Central memory CD8-positive, alpha-beta T cell (primary cell): ENCODE measurements at regions not wholly inside any gene's neighbourhood (a gene's known extent, or its start where the extent isn't known, plus 50 kb on each side); places are given as distances from the start of the nearest gene placed in this dataset.

Experiments
- ATAC-seq: fragments of 150-1000 bp; cut with Tn5 transposase; replicated peaks from 2 replicates; pipeline ENCODE4 v1.10.0; 2022; ENCODE audit warnings: mild to moderate bottlenecking, moderate FRiP score, moderate number of reproducible peaks; ENCODE audit not compliant: poor library complexity, severe bottlenecking; ENCODE audit errors: extremely low read depth
- DNase-seq, 2 donors: peaks; one replicate each; pipeline ENCODE4 v3.0.0; 2021; ENCODE audit warnings: low spot score in 2 of 2
- H3K27ac Mint-ChIP-seq: one replicate; pipeline ENCODE4 v1.8.0; 2022; ENCODE audit warnings: low read depth, mild to moderate bottlenecking, moderate library complexity, mixed read lengths
- H3K27me3 Mint-ChIP-seq: one replicate; pipeline ENCODE4 v1.8.0; 2022; ENCODE audit warnings: mixed read lengths
- H3K36me3 Mint-ChIP-seq: one replicate; pipeline ENCODE4 v1.8.0; 2022; ENCODE audit warnings: mild to moderate bottlenecking, moderate library complexity, mixed read lengths; ENCODE audit not compliant: insufficient read depth
- H3K4me1 Mint-ChIP-seq: one replicate; pipeline ENCODE4 v1.8.0; 2022; ENCODE audit warnings: mixed read lengths
- H3K4me3 Mint-ChIP-seq: one replicate; pipeline ENCODE4 v1.8.0; 2022; ENCODE audit warnings: mild to moderate bottlenecking, moderate library complexity, mixed read lengths
- H3K9me3 Mint-ChIP-seq: one replicate; pipeline ENCODE4 v1.8.0; 2022; ENCODE audit warnings: mixed read lengths

GRCh38 chr1:4170548-4171340, 270.7 kb upstream of the C1orf174 start:
- DNase-seq = no peak

GRCh38 chr1:4171480-4172450, 271.7 kb upstream of the C1orf174 start:
- Mint-ChIP-seq H3K4me3 (no peak overlapping the region), H3K9me3 (no peaks in the 10 kb centered on the region), H3K4me1 (no peaks in the 10 kb centered on the region), H3K36me3 (no peaks in the 10 kb centered on the region), H3K27me3 (peaks cover 76% of the 10 kb centered on the region), H3K27ac (no peak overlapping the region)
- ATAC-seq (no peak), DNase-seq (no peak)

More at GRCh38 chr1:4170548-4171340, 270.7 kb upstream of the C1orf174 start:
- Mint-ChIP-seq H3K36me3 (no peaks in the 10 kb centered on the region), H3K27me3 (peaks cover 79% of the 10 kb centered on the region), H3K4me1 (no peaks in the 10 kb centered on the region), H3K4me3 (no peak overlapping the region), H3K9me3 (no peaks in the 10 kb centered on the region), H3K27ac (no peak overlapping the region)
- ATAC-seq = no peak

GRCh38 chr1:4172644-4173599, 272.9 kb upstream of the C1orf174 start:
- Mint-ChIP-seq H3K4me1 (no peaks in the 10 kb centered on the region), H3K27ac (no peak overlapping the region), H3K9me3 (no peaks in the 10 kb centered on the region), H3K4me3 (no peak overlapping the region), H3K36me3 (no peaks in the 10 kb centered on the region), H3K27me3 (peaks cover 65% of the 10 kb centered on the region)
- ATAC-seq (no peak), DNase-seq (peak in 1 of 2 donors; percentile 9)

- Mint-ChIP-seq H3K36me3 (no peaks in the 10 kb centered on the region), H3K27ac (no peak overlapping the region), H3K4me3 (no peak overlapping the region), H3K9me3 (no peaks in the 10 kb centered on the region), H3K4me1 (no peaks in the 10 kb centered on the region), H3K27me3 (peaks cover 62% of the 10 kb centered on the region)
- DNase-seq (peak in 1 of 2 donors; percentile 2), ATAC-seq (no peak)
These were observed 273.7 kb upstream of the C1orf174 start for GRCh38 chr1:4173731-4174130.

- H3K27me3 Mint-ChIP-seq = peaks cover 57% of the 10 kb centered on the region
- H3K4me1 Mint-ChIP-seq = no peaks in the 10 kb centered on the region
- H3K4me3 Mint-ChIP-seq = no peak overlapping the region
- H3K36me3 Mint-ChIP-seq = no peaks in the 10 kb centered on the region
- DNase-seq (peak in 1 of 2 donors; percentile 11), ATAC-seq (no peak)
- H3K9me3 Mint-ChIP-seq = no peaks in the 10 kb centered on the region
- no peak overlapping the region for H3K27ac Mint-ChIP-seq
These were observed 274.5 kb upstream of the C1orf174 start for GRCh38 chr1:4174291-4175200.

GRCh38 chr1:4175566-4176405, 275.7 kb upstream of the C1orf174 start:
- ATAC-seq (no peak), DNase-seq (peak in 1 of 2 donors; percentile 0)
- Mint-ChIP-seq H3K27me3 (peaks cover 45% of the 10 kb centered on the region), H3K4me1 (no peaks in the 10 kb centered on the region), H3K9me3 (no peaks in the 10 kb centered on the region), H3K4me3 (no peak overlapping the region), H3K27ac (no peak overlapping the region), H3K36me3 (no peaks in the 10 kb centered on the region)

- Mint-ChIP-seq H3K36me3 (no peaks in the 10 kb centered on the region), H3K27ac (no peak overlapping the region), H3K4me3 (no peak overlapping the region), H3K27me3 (peaks cover 35% of the 10 kb centered on the region), H3K4me1 (no peaks in the 10 kb centered on the region), H3K9me3 (no peaks in the 10 kb centered on the region)
- ATAC-seq = no peak
- DNase-seq = no peak
These were observed 276.8 kb upstream of the C1orf174 start for GRCh38 chr1:4176841-4177240.

- peak in 1 of 2 donors; percentile 5 for DNase-seq
- H3K27ac Mint-ChIP-seq = no peak overlapping the region
- no peaks in the 10 kb centered on the region for H3K4me1 Mint-ChIP-seq
- H3K27me3 Mint-ChIP-seq = peaks cover 27% of the 10 kb centered on the region
- H3K36me3 Mint-ChIP-seq = no peaks in the 10 kb centered on the region
- no peaks in the 10 kb centered on the region for H3K9me3 Mint-ChIP-seq
- H3K4me3 Mint-ChIP-seq = no peak overlapping the region
- no peak for ATAC-seq
These were observed 277.5 kb upstream of the C1orf174 start for GRCh38 chr1:4177425-4178150.

- no peak for ATAC-seq
- Mint-ChIP-seq H3K27me3 (peaks cover 19% of the 10 kb centered on the region), H3K9me3 (no peaks in the 10 kb centered on the region), H3K27ac (no peak overlapping the region), H3K36me3 (no peaks in the 10 kb centered on the region), H3K4me1 (no peaks in the 10 kb centered on the region), H3K4me3 (no peak overlapping the region)
- no peak for DNase-seq
These were observed 278.5 kb upstream of the C1orf174 start for GRCh38 chr1:4178501-4179113.
